CD8-positive, alpha-beta memory T cell (primary cell): ENCODE measurements at regions not wholly inside any gene's neighbourhood (a gene's known extent, or its start where the extent isn't known, plus 50 kb on each side); places are given as distances from the start of the nearest gene placed in this dataset.
A peak's percentile ranks its signal among the peaks of the same experiment; 100 is the strongest.

ENCODE experiments used
- CTCF ChIA-PET: fragments of 350-600 bp; sonication (Branson Sonifier 250); formaldehyde crosslinking; loops from one replicate; lab custom pipeline; 2021; ENCODE audit warnings: antibody characterized with exemption; lab: Charles Lee
- POLR2A ChIA-PET: fragments of 350-600 bp; sonication (Branson Sonifier 250); formaldehyde crosslinking; loops from one replicate; lab custom pipeline; 2021; ENCODE audit warnings: antibody characterized with exemption; lab: Charles Lee
- DNase-seq, 5 donors: peaks; one replicate each; pipeline versions ENCODE4 v3.0.0 to v3.0.0-alpha.2; 2020 to 2022; ENCODE audit warnings: mixed read lengths in 1 of 5
- H3K27ac ChIP-seq: one replicate; pipeline ENCODE4 v1.7.0; 2013; ENCODE audit warnings: low read depth, mild to moderate bottlenecking, low read length, moderate library complexity
- H3K27me3 ChIP-seq: 2 replicates; pipeline ENCODE4 v1.7.0; 2013; ENCODE audit warnings: low read length, mild to moderate bottlenecking; ENCODE audit not compliant: insufficient read depth, poor library complexity, severe bottlenecking
- H3K36me3 ChIP-seq: 2 replicates; pipeline ENCODE4 v1.7.0; 2013; ENCODE audit warnings: mild to moderate bottlenecking, low read length, moderate library complexity; ENCODE audit not compliant: insufficient read depth
- H3K4me1 ChIP-seq: 2 replicates; pipeline ENCODE4 v1.7.0; 2013; ENCODE audit warnings: mild to moderate bottlenecking, low read length, moderate library complexity; ENCODE audit not compliant: insufficient read depth
- H3K4me3 ChIP-seq: 2 replicates; pipeline ENCODE4 v1.7.0; 2013; ENCODE audit warnings: mild to moderate bottlenecking, low read length
- H3K9me3 ChIP-seq: 2 replicates; pipeline ENCODE4 v1.7.0; 2013; ENCODE audit warnings: mild to moderate bottlenecking, low read length
- H3K27ac Mint-ChIP-seq, 8 donors: one replicate each; pipeline ENCODE4 v1.8.0; 2020 to 2021; ENCODE audit warnings: mixed read lengths in 8 of 8, mild to moderate bottlenecking in 6 of 8, inconsistent platforms in 3 of 8, moderate library complexity in 3 of 8
- H3K27me3 Mint-ChIP-seq, 2 donors: one replicate each; pipeline ENCODE4 v1.8.0; 2020 to 2021; ENCODE audit warnings: mixed read lengths in 2 of 2, mild to moderate bottlenecking in 1 of 2, moderate library complexity in 1 of 2
- H3K36me3 Mint-ChIP-seq, 3 donors: one replicate each; pipeline ENCODE4 v1.8.0; 2020 to 2021; ENCODE audit warnings: mixed read lengths in 3 of 3, inconsistent platforms in 1 of 3, mild to moderate bottlenecking in 1 of 3
- H3K4me1 Mint-ChIP-seq, 3 donors: one replicate each; pipeline ENCODE4 v1.8.0; 2020 to 2021; ENCODE audit warnings: mixed read lengths in 3 of 3, inconsistent platforms in 1 of 3, mild to moderate bottlenecking in 1 of 3
- H3K4me3 Mint-ChIP-seq, 7 donors: one replicate each; pipeline ENCODE4 v1.8.0; 2020 to 2021; ENCODE audit warnings: mixed read lengths in 7 of 7, mild to moderate bottlenecking in 6 of 7, moderate library complexity in 4 of 7, inconsistent platforms in 2 of 7
- H3K9me3 Mint-ChIP-seq, 5 donors: one replicate each; pipeline ENCODE4 v1.8.0; 2020 to 2022; ENCODE audit warnings: mixed read lengths in 5 of 5, mild to moderate bottlenecking in 3 of 5, moderate library complexity in 2 of 5, inconsistent platforms in 1 of 5

- no peaks in the 10 kb centered on the region for H3K4me1 ChIP-seq
- no peak overlapping the region for H3K27ac Mint-ChIP-seq
- H3K27ac ChIP-seq, result no peak overlapping the region
- no peaks in the 10 kb centered on the region for H3K27me3 ChIP-seq
- no peaks in the 10 kb centered on the region for H3K9me3 ChIP-seq
- no peak overlapping the region for H3K4me3 Mint-ChIP-seq
- CTCF ChIA-PET, result interaction anchor here (2.7 kb wide), 1 partner anchor 205 kb away, joined by 16 read pairs; no protein-coding TSS in a partner anchor
- POLR2A ChIA-PET, result no interaction called here
- H3K4me3 ChIP-seq, result no peak overlapping the region
- H3K4me1 Mint-ChIP-seq, result no peaks in the 10 kb centered on the region
- DNase-seq, result no peak
- peaks cover 9 to 50% of the 10 kb centered on the region in 2 donors for H3K27me3 Mint-ChIP-seq
- H3K36me3 ChIP-seq, result no peaks in the 10 kb centered on the region
- no peaks in the 10 kb centered on the region for H3K36me3 Mint-ChIP-seq
- peaks cover 0 to 5% (median 2%) of the 10 kb centered on the region in 5 donors for H3K9me3 Mint-ChIP-seq
Observed at GRCh38 chr13:29713839-29714238, 118.4 kb upstream of the SLC7A1 start.

GRCh38 chr13:29711776-29712175 lies 116.3 kb upstream of the SLC7A1 start:
- H3K27me3 ChIP-seq, result no peaks in the 10 kb centered on the region
- DNase-seq, result no peak
- Mint-ChIP-seq H3K27me3 (peaks cover 7 to 44% of the 10 kb centered on the region in 2 donors), H3K4me3 (no peak overlapping the region), H3K9me3 (peaks cover 0 to 5% (median 2%) of the 10 kb centered on the region in 5 donors), H3K4me1 (no peaks in the 10 kb centered on the region), H3K36me3 (no peaks in the 10 kb centered on the region), H3K27ac (no peak overlapping the region)
- POLR2A ChIA-PET, result no interaction called here
- no peaks in the 10 kb centered on the region for H3K4me1 ChIP-seq
- CTCF ChIA-PET, result interaction anchor here (1.1 to 1.9 kb wide), 2 partner anchors 204 to 403 kb away, joined by 5 read pairs; no protein-coding TSS in a partner anchor
- H3K27ac ChIP-seq, result no peak overlapping the region
- H3K9me3 ChIP-seq, result no peaks in the 10 kb centered on the region
- H3K4me3 ChIP-seq, result no peak overlapping the region
- no peaks in the 10 kb centered on the region for H3K36me3 ChIP-seq

DNA sequence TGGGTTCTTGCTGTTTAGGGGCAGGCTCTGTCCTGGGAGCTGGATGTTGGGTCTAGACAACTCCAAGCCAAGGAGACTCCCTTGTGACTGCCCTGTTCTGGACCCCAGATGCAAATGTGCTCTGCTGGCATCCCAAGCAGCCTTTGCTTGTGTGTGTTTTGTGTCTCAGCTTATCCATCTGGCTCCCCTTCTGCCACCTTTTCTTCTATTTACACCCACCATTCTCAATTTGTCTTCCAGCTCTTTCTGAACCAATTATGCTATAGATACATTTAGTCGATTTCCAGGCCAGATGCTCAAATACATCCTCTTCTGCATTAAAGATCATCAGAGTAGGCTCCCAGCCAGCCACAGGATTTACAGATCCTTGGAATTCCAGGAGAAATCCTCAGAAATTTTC lies 115.0 kb upstream of the SLC7A1 start:
- Histone ChIP-seq H3K4me3 (no peak overlapping the region), H3K27me3 (no peaks in the 10 kb centered on the region), H3K27ac (no peak overlapping the region), H3K4me1 (no peaks in the 10 kb centered on the region), H3K36me3 (no peaks in the 10 kb centered on the region), H3K9me3 (no peaks in the 10 kb centered on the region)
- no peak overlapping the region for H3K27ac Mint-ChIP-seq
- ChIA-PET CTCF (interaction anchor here (1.9 to 2.1 kb wide), 2 partner anchors 202 to 405 kb away, joined by 5 to 8 read pairs; no protein-coding TSS in a partner anchor), POLR2A (no interaction called here)
- H3K27me3 Mint-ChIP-seq, result peaks cover 7 to 38% of the 10 kb centered on the region in 2 donors
- no peaks in the 10 kb centered on the region for H3K4me1 Mint-ChIP-seq
- H3K36me3 Mint-ChIP-seq, result no peaks in the 10 kb centered on the region
- H3K4me3 Mint-ChIP-seq, result no peak overlapping the region
- peaks cover 0 to 5% (median 2%) of the 10 kb centered on the region in 5 donors for H3K9me3 Mint-ChIP-seq
- DNase-seq, result no peak

DNA sequence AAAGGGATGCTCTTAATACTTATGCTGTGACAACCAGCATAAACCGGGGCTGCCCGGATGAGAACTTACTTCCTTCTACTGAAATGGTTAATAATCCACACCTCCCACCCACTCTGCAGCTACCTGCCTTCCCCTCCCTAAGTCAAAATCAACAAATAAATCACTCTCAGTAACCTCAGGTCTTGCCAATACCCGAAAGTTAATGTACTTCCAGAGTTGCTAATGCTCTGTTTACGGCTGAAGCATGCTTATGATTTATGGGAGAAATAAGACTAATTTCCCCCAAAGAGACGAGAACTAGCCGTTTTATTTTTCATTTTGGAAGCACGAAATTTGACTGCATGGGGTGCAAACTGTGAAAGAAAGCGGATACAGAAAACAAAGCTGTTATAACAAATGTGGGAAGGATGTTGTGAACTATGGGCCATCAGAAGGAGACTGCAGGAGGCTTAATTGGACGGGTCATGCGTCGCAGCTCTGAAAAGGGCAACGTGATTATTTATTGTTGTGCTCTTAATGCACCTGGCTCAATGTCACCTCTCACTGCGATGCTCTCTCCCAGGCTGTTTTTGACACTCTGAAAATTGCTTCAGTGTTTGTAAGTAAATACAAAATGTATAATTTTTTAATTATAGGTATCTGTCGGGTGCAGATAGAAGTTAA lies 114.0 kb upstream of the SLC7A1 start:
- Mint-ChIP-seq H3K27me3 (peaks cover 7 to 28% of the 10 kb centered on the region in 2 donors), H3K9me3 (peaks cover 0 to 2% (median 1%) of the 10 kb centered on the region in 5 donors), H3K36me3 (no peaks in the 10 kb centered on the region), H3K4me3 (no peak overlapping the region), H3K27ac (no peak overlapping the region), H3K4me1 (no peaks in the 10 kb centered on the region)
- Histone ChIP-seq H3K36me3 (no peaks in the 10 kb centered on the region), H3K27ac (no peak overlapping the region), H3K4me1 (no peaks in the 10 kb centered on the region), H3K27me3 (no peaks in the 10 kb centered on the region), H3K4me3 (no peak overlapping the region), H3K9me3 (no peaks in the 10 kb centered on the region)
- ChIA-PET CTCF (interaction anchor here (2.1 kb wide), 1 partner anchor 201 kb away, joined by 8 read pairs; no protein-coding TSS in a partner anchor), POLR2A (no interaction called here)
- no peak for DNase-seq

- Histone ChIP-seq H3K4me1 (no peaks in the 10 kb centered on the region), H3K9me3 (no peaks in the 10 kb centered on the region), H3K4me3 (no peak overlapping the region), H3K36me3 (no peaks in the 10 kb centered on the region), H3K27ac (no peak overlapping the region), H3K27me3 (no peaks in the 10 kb centered on the region)
- DNase-seq, result peak; percentile 8 to 60 (median 22)
- CTCF ChIA-PET, result interaction anchor here (0.9 to 3.0 kb wide), 4 partner anchors 139 to 229 kb away, joined by 3 to 21 read pairs (median 4); no protein-coding TSS in a partner anchor
- POLR2A ChIA-PET, result no interaction called here
- Mint-ChIP-seq H3K27me3 (peaks cover 4 to 27% of the 10 kb centered on the region in 2 donors), H3K9me3 (no peaks in the 10 kb centered on the region), H3K4me3 (no peak overlapping the region), H3K4me1 (no peaks in the 10 kb centered on the region), H3K27ac (peak overlapping the region in 1 of 8 donors; percentile 8), H3K36me3 (no peaks in the 10 kb centered on the region)
Observed at GRCh38 chr13:29707876-29708543, 112.5 kb upstream of the SLC7A1 start.

DNA sequence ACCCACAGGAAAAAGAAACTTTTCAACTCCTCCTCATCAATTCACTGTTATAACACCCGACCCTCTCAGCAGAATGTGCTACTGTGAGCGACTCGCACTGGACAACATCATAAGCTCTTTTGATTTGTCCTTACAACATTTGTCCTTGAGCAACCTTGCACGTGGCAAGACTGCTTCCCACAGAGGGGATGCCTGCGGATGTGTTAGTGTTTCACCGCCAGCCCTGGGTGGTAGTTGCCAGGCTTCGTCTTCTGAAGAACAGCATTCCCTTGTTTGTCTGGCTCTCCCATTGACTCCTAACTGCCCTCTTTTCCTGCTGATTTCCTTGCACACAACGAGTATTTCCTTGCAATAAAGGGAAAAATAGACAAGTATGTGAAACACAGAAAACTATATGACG lies 111.4 kb upstream of the SLC7A1 start:
- Histone ChIP-seq H3K4me3 (no peak overlapping the region), H3K9me3 (no peaks in the 10 kb centered on the region), H3K27me3 (no peaks in the 10 kb centered on the region), H3K27ac (no peak overlapping the region), H3K4me1 (no peaks in the 10 kb centered on the region), H3K36me3 (no peaks in the 10 kb centered on the region)
- Mint-ChIP-seq H3K4me1 (no peaks in the 10 kb centered on the region), H3K27me3 (peaks cover 4 to 26% of the 10 kb centered on the region in 2 donors), H3K36me3 (no peaks in the 10 kb centered on the region), H3K9me3 (no peaks in the 10 kb centered on the region), H3K27ac (no peak overlapping the region), H3K4me3 (no peak overlapping the region)
- ChIA-PET POLR2A (no interaction called here), CTCF (interaction anchor here (1.4 to 3.0 kb wide), 2 partner anchors 199 to 205 kb away, joined by 5 to 21 read pairs; no protein-coding TSS in a partner anchor)
- no peak for DNase-seq

DNA sequence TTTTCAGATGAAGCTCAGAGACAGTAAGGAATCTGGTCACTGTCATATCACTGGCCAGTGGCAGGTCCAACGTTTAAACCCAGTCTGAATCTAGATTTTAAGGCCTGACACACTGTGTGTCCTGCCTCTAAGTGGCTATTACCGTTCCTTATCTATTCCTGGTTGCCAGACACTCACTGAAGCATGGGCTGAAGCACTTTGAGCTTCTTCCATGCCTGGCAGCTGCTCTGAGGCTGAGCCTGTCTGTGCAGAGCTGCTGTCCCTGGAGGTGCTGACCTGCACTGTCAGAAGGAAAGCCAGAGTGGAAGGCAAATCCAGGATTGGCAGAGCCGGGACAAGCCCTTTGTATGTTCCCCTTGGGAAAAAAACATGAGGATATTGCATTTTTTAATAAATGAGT lies 109.2 kb upstream of the SLC7A1 start:
- Mint-ChIP-seq H3K27me3 (peaks cover 8 to 33% of the 10 kb centered on the region in 2 donors), H3K9me3 (no peaks in the 10 kb centered on the region), H3K4me3 (no peak overlapping the region), H3K27ac (no peak overlapping the region), H3K36me3 (no peaks in the 10 kb centered on the region), H3K4me1 (no peaks in the 10 kb centered on the region)
- ChIA-PET POLR2A (interaction anchor here (0.5 kb wide), 1 partner anchor 255 kb away, joined by 3 read pairs; no protein-coding TSS in a partner anchor), CTCF (interaction anchor here (0.6 to 1.9 kb wide), 2 partner anchors 9 to 29 kb away, joined by 4 read pairs; no protein-coding TSS in a partner anchor)
- DNase-seq, result no peak
- H3K36me3 ChIP-seq, result no peaks in the 10 kb centered on the region
- no peaks in the 10 kb centered on the region for H3K27me3 ChIP-seq
- H3K9me3 ChIP-seq, result no peaks in the 10 kb centered on the region
- no peak overlapping the region for H3K4me3 ChIP-seq
- no peaks in the 10 kb centered on the region for H3K4me1 ChIP-seq
- H3K27ac ChIP-seq, result no peak overlapping the region

GRCh38 chr13:29703421-29703820 lies 107.9 kb upstream of the SLC7A1 start:
- Mint-ChIP-seq H3K27ac (no peak overlapping the region), H3K4me3 (no peak overlapping the region), H3K27me3 (peaks cover 11 to 28% of the 10 kb centered on the region in 2 donors), H3K9me3 (no peaks in the 10 kb centered on the region), H3K36me3 (no peaks in the 10 kb centered on the region), H3K4me1 (no peaks in the 10 kb centered on the region)
- DNase-seq, result no peak
- ChIA-PET CTCF (no interaction called here), POLR2A (no interaction called here)
- no peak overlapping the region for H3K27ac ChIP-seq
- no peaks in the 10 kb centered on the region for H3K9me3 ChIP-seq
- H3K27me3 ChIP-seq, result no peaks in the 10 kb centered on the region
- H3K36me3 ChIP-seq, result no peaks in the 10 kb centered on the region
- H3K4me3 ChIP-seq, result no peak overlapping the region
- H3K4me1 ChIP-seq, result no peaks in the 10 kb centered on the region
